ENCODE measurements at regions not wholly inside any gene's neighbourhood (a gene's known extent, or its start where the extent isn't known, plus 50 kb on each side); places are given as distances from the start of the nearest gene placed in this dataset.

DNA sequence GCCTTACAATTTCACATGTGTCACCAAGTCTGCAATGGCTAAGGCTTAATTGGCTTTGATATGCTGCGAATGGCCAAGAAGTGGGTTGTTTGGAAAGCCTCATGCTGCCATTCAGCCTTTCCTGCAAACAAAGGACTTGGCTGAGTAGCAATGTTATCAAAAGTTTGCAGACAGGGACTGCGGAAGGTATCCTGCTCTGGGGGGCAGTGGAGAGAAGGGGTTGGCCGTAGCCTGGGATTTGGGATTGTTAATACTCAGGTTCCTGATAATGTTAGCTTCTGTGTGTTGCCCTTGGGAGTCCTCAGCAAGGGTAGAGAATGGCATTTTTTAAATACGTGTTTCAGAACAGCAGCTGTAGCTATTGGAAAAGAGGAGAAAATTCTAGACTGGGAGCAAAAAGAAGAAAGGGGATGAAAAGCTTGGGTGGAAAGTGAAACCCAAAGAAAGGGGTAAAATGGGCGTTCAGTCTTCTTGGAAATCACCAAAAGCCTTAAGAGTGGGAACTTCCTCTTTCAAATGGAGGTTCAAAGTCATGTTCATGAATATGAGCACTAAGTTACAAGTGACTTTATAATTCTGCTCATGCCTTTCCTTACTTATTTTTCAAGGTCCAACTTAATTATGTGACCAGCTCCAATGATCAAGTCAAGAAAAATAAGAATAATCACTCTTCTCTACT, 325.1 kb downstream of the RNF144A start:
- TF ChIP-seq, protein P1, sequence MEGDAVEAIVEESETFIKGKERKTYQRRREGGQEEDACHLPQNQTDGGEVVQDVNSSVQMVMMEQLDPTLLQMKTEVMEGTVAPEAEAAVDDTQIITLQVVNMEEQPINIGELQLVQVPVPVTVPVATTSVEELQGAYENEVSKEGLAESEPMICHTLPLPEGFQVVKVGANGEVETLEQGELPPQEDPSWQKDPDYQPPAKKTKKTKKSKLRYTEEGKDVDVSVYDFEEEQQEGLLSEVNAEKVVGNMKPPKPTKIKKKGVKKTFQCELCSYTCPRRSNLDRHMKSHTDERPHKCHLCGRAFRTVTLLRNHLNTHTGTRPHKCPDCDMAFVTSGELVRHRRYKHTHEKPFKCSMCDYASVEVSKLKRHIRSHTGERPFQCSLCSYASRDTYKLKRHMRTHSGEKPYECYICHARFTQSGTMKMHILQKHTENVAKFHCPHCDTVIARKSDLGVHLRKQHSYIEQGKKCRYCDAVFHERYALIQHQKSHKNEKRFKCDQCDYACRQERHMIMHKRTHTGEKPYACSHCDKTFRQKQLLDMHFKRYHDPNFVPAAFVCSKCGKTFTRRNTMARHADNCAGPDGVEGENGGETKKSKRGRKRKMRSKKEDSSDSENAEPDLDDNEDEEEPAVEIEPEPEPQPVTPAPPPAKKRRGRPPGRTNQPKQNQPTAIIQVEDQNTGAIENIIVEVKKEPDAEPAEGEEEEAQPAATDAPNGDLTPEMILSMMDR (IDR thresholded peaks at IDR 0.05), result no peak
- no peak for TF ChIP-seq POLR2A (IDR thresholded peaks at IDR 0.05)
